ENCODE measurements at regions not wholly inside any gene's neighbourhood (a gene's known extent, or its start where the extent isn't known, plus 50 kb on each side); places are given as distances from the start of the nearest gene placed in this dataset.

DNA sequence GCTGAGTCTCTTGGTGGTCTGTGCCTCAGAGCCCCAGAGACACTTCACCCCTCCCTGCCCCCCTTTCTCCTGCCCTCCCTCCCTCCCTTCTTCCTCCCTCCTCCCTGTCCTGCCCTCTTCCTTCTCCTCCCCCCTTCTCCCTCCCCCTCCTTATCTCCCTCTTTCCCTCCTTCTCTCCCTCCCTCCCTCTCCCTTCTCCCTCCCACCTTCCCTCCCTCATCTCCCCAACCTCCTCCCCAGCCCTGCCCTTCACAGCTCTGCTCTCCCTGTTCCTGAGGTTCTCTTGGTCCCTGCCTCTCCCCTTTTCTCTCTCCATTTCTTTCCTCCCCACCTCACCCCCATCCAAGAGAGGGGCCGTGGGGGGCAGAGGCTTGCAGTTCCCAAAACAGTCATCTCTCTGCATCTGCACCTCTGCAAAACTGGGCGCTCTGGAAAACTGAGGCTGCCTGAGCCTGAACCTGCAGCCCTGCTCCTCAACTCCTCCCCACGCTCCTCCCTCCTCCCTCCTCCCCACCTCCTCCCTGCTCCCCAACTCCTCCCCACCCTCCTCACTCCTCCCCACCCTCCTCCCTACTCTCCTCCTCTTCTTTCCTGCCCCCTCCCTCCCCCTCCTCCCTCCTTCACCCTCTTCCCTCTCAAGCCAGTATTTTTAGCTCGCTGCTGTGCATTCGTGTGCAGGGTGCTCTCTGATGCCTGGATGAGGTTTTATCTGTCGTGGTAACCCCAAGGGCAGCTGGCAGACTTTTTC is 219.1 kb downstream of the C9orf50 start:
- TF ChIP-seq, protein P1, sequence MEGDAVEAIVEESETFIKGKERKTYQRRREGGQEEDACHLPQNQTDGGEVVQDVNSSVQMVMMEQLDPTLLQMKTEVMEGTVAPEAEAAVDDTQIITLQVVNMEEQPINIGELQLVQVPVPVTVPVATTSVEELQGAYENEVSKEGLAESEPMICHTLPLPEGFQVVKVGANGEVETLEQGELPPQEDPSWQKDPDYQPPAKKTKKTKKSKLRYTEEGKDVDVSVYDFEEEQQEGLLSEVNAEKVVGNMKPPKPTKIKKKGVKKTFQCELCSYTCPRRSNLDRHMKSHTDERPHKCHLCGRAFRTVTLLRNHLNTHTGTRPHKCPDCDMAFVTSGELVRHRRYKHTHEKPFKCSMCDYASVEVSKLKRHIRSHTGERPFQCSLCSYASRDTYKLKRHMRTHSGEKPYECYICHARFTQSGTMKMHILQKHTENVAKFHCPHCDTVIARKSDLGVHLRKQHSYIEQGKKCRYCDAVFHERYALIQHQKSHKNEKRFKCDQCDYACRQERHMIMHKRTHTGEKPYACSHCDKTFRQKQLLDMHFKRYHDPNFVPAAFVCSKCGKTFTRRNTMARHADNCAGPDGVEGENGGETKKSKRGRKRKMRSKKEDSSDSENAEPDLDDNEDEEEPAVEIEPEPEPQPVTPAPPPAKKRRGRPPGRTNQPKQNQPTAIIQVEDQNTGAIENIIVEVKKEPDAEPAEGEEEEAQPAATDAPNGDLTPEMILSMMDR (IDR thresholded peaks at IDR 0.05) = no peak
- TF ChIP-seq POLR2A (IDR thresholded peaks at IDR 0.05) = no peak
- no peak for TF ChIP-seq EP300 (IDR thresholded peaks at IDR 0.05)
